H1 (cell line): ENCODE measurements at regions not wholly inside any gene's neighbourhood (a gene's known extent, or its start where the extent isn't known, plus 50 kb on each side); places are given as distances from the start of the nearest gene placed in this dataset.

Source experiments
- CTBP2 ChIP-seq: IDR thresholded peaks from 2 replicates; pipeline ENCODE4 v1.7.0; 2011; ENCODE audit warnings: borderline replicate concordance, mild to moderate bottlenecking, moderate library complexity, mixed read lengths, low read length; ENCODE audit not compliant: insufficient read depth, insufficient read length
- RNF2 ChIP-seq: fragments of 200-900, 300-1000 bp; sonication (generic); IDR thresholded peaks from 2 replicates; pipeline ENCODE4 v1.7.1; 2016; ENCODE audit warnings: borderline replicate concordance, low read depth, mild to moderate bottlenecking, antibody characterized with exemption, low read length; ENCODE audit not compliant: poor library complexity, severe bottlenecking; ENCODE audit errors: missing control alignments
- YY1 ChIP-seq: IDR thresholded peaks from 2 replicates; pipeline ENCODE4 v1.6.1; 2011; ENCODE audit warnings: low read depth, mild to moderate bottlenecking, low read length

GRCh38 chr2:3902131-3902530 lies 198.8 kb downstream of the DCDC2C start (continued):
- TF ChIP-seq RNF2 (no peak), CTBP2 (no peak), YY1 (no peak)
